Natural killer cell (primary cell): ENCODE measurements at regions not wholly inside any gene's neighbourhood (a gene's known extent, or its start where the extent isn't known, plus 50 kb on each side); places are given as distances from the start of the nearest gene placed in this dataset.

ENCODE experiments used
- ATAC-seq, 3 donors: fragments of 150-1000 bp in 2 of 3; fragments of 200-7000 bp in 1 of 3; cut with Tn5 transposase; 1 replicate in 1 of 3; 2 replicates in 2 of 3; pipeline ENCODE4 v1.10.0; 2021; ENCODE audit warnings: mild to moderate bottlenecking in 2 of 3, moderate library complexity in 2 of 3
- DNase-seq, 2 donors: peaks; one replicate each; pipeline versions ENCODE4 v3.0.0 to v3.0.0-alpha.2; 2013 to 2021; ENCODE audit warnings: mixed read lengths in 1 of 2
- H3K27ac ChIP-seq: one replicate; pipeline ENCODE4 v1.5.1; 2013; ENCODE audit warnings: mild to moderate bottlenecking, low read length
- H3K27me3 ChIP-seq: one replicate; pipeline ENCODE4 v1.6.1; 2013; ENCODE audit warnings: low read length; ENCODE audit not compliant: control insufficient read depth, insufficient read depth
- H3K36me3 ChIP-seq: one replicate; pipeline ENCODE4 v1.6.1; 2013; ENCODE audit warnings: low read length; ENCODE audit not compliant: control insufficient read depth, insufficient read depth
- H3K4me1 ChIP-seq: one replicate; pipeline ENCODE4 v1.6.1; 2013; ENCODE audit warnings: low read length; ENCODE audit not compliant: control insufficient read depth, insufficient read depth
- H3K4me3 ChIP-seq: one replicate; pipeline ENCODE4 v1.5.1; 2013; ENCODE audit warnings: low read length
- H3K9me3 ChIP-seq: one replicate; pipeline ENCODE4 v1.6.1; 2013; ENCODE audit warnings: low read length; ENCODE audit not compliant: control insufficient read depth, insufficient read depth
- H3K27ac Mint-ChIP-seq, 2 donors: one replicate each; pipeline ENCODE4 v1.8.0; 2022; ENCODE audit warnings: mild to moderate bottlenecking in 2 of 2, mixed read lengths in 2 of 2, moderate library complexity in 1 of 2
- H3K27me3 Mint-ChIP-seq, 2 donors: one replicate each; pipeline ENCODE4 v1.8.0; 2022; ENCODE audit warnings: low read depth in 2 of 2, mixed read lengths in 2 of 2
- H3K36me3 Mint-ChIP-seq: one replicate; pipeline ENCODE4 v1.8.0; 2022; ENCODE audit warnings: mixed read lengths
- H3K4me1 Mint-ChIP-seq, 2 donors: one replicate each; pipeline ENCODE4 v1.8.0; 2022; ENCODE audit warnings: mixed read lengths in 2 of 2
- H3K4me3 Mint-ChIP-seq: one replicate; pipeline ENCODE4 v1.8.0; 2022; ENCODE audit warnings: mild to moderate bottlenecking, moderate library complexity, mixed read lengths
- H3K9me3 Mint-ChIP-seq, 2 donors: one replicate each; pipeline ENCODE4 v1.8.0; 2022; ENCODE audit warnings: mixed read lengths in 2 of 2
- CTCF ChIP-seq: fragments of 200-600 bp; IDR thresholded peaks from one replicate; pipeline ENCODE4 v1.8.0; 2022; ENCODE audit warnings: antibody characterized with exemption
- WGBS: methylation state at CpG from one replicate; pipeline ENCODE4 v1.1.7; 2013; ENCODE audit warnings: missing lambda C conversion rate; ENCODE audit not compliant: insufficient coverage; 5-methylcytosine and 5-hydroxymethylcytosine counted together
- intact Hi-C: fragments of 100-400 bp; cut with micrococcal nuclease; formaldehyde crosslinking; loops from one replicate; pipeline ENCODE4 v1.14.2; 2022

DNA sequence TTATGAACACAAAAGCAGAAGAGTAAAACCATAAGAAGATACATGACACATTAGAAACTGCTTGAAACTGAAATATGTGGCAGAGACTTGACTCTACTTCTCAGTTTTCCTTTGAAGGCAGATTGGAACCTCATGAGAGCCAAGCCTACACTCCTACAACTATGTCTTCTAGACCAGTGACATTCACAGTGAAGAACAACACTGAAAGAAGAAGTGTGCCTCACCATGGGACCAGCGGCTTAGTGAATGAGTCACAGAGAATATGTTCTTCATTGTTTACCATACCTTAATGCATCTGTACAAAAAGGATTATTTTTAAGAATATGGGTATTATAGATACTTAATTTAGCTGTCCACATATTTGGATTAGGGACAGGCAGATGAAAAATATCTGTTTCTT, 248.3 kb downstream of the CDC14C start:
- Mint-ChIP-seq H3K9me3 (peaks cover 7 to 12% of the 10 kb centered on the region in 2 donors), H3K4me1 (no peaks in the 10 kb centered on the region), H3K27me3 (no peaks in the 10 kb centered on the region), H3K4me3 (no peak overlapping the region), H3K27ac (no peak overlapping the region), H3K36me3 (no peaks in the 10 kb centered on the region)
- Histone ChIP-seq H3K4me3 (no peak overlapping the region), H3K27me3 (no peaks in the 10 kb centered on the region), H3K9me3 (no peaks in the 10 kb centered on the region), H3K4me1 (no peaks in the 10 kb centered on the region), H3K36me3 (no peaks in the 10 kb centered on the region), H3K27ac (no peak overlapping the region)
- TF ChIP-seq CTCF = no peak
- intact Hi-C loops = no loop called here
- WGBS = no CpG with 5 or more reads among the region's 1 CpG
- DNase-seq (no peak), ATAC-seq (no peak)

GRCh38 chr7:49174396-49174795, 250.0 kb downstream of the CDC14C start:
- ATAC-seq = no peak
- peaks cover 9 to 12% of the 10 kb centered on the region in 2 donors for H3K9me3 Mint-ChIP-seq
- H3K36me3 Mint-ChIP-seq = no peaks in the 10 kb centered on the region
- H3K4me1 Mint-ChIP-seq = no peaks in the 10 kb centered on the region
- no peak overlapping the region for H3K27ac Mint-ChIP-seq
- TF ChIP-seq CTCF = no peak
- no peak for DNase-seq
- Histone ChIP-seq H3K36me3 (no peaks in the 10 kb centered on the region), H3K27ac (no peak overlapping the region), H3K4me3 (no peak overlapping the region), H3K9me3 (no peaks in the 10 kb centered on the region), H3K4me1 (no peaks in the 10 kb centered on the region), H3K27me3 (no peaks in the 10 kb centered on the region)
- H3K4me3 Mint-ChIP-seq = no peak overlapping the region
- intact Hi-C loops = no loop called here
- 88% methylated on average over 1 of the region's 2 CpGs for WGBS
- H3K27me3 Mint-ChIP-seq = no peaks in the 10 kb centered on the region

GRCh38 chr7:49187543-49188268, 263.4 kb downstream of the CDC14C start:
- no peaks in the 10 kb centered on the region for H3K27me3 ChIP-seq
- H3K27me3 Mint-ChIP-seq = no peaks in the 10 kb centered on the region
- no peaks in the 10 kb centered on the region for H3K36me3 ChIP-seq
- H3K4me3 Mint-ChIP-seq = no peak overlapping the region
- H3K36me3 Mint-ChIP-seq = no peaks in the 10 kb centered on the region
- no peaks in the 10 kb centered on the region for H3K4me1 Mint-ChIP-seq
- H3K4me1 ChIP-seq = no peaks in the 10 kb centered on the region
- DNase-seq (no peak), ATAC-seq (no peak)
- H3K9me3 Mint-ChIP-seq = peaks cover 0 to 7% of the 10 kb centered on the region in 2 donors
- 80% methylated on average over 2 of the region's 3 CpGs for WGBS
- H3K27ac ChIP-seq = no peak overlapping the region
- no peak overlapping the region for H3K4me3 ChIP-seq
- no peak for TF ChIP-seq CTCF
- no peaks in the 10 kb centered on the region for H3K9me3 ChIP-seq
- no peak overlapping the region for H3K27ac Mint-ChIP-seq
- intact Hi-C loops = no loop called here
